SK-N-SH (cell line): ENCODE measurements at regions not wholly inside any gene's neighbourhood (a gene's known extent, or its start where the extent isn't known, plus 50 kb on each side); places are given as distances from the start of the nearest gene placed in this dataset.

Experiments
- CTCF ChIA-PET: fragments of 300-600, 350-600 bp; formaldehyde crosslinking; extraction: SDS; loops from one replicate; lab custom pipeline; 2021; lab: Yijun Ruan, JAX
- POLR2A ChIA-PET: fragments of 350-600 bp; sonication (Branson Sonifier 250); formaldehyde crosslinking; extraction: SDS; loops from one replicate; lab custom pipeline; 2020; ENCODE audit warnings: antibody characterized with exemption, inconsistent platforms; lab: Yijun Ruan, JAX
- DNase-seq: peaks from one replicate; pipeline ENCODE4 v3.0.0; 2012
- H2AFZ ChIP-seq: fragments of 200-600 bp; sonication (generic); 2 replicates; pipeline ENCODE4 v1.8.1; 2016; ENCODE audit warnings: antibody characterized with exemption, mild to moderate bottlenecking, low read depth
- H3F3A ChIP-seq: fragments of 200-600 bp; sonication (generic); replicated peaks from 2 replicates; pipeline ENCODE3; 2016; ENCODE audit warnings: antibody characterized with exemption, mild to moderate bottlenecking; ENCODE audit not compliant: insufficient read depth
- H3K27ac ChIP-seq, 2 experiments: fragments of 200-500 bp in 1 of 2; fragments of 200-600 bp in 1 of 2; sonication (Bioruptor generic) in 1 of 2; sonication (generic), shearing (Covaris generic) in 1 of 2; 2 replicates each; pipeline versions ENCODE4 v1.5.1 to v1.6.1; 2014 to 2016; ENCODE audit warnings: low read depth in 2 of 2, inconsistent platforms in 1 of 2, low read length in 1 of 2, mild to moderate bottlenecking in 1 of 2, mixed read lengths in 1 of 2
- H3K27me3 ChIP-seq: fragments of 200-600 bp; sonication (generic), shearing (Covaris generic); 2 replicates; pipeline ENCODE4 v1.6.1; 2016; ENCODE audit warnings: mixed run types; ENCODE audit not compliant: insufficient read depth
- H3K36me3 ChIP-seq, 2 experiments: fragments of 200-500 bp in 1 of 2; fragments of 200-600 bp in 1 of 2; sonication (Bioruptor generic) in 1 of 2; sonication (generic) in 1 of 2; replicated peaks in 1 of 2; 2 replicates each; pipeline versions ENCODE3 to v1.5.1; 2014 to 2016; ENCODE audit warnings: low read length in 1 of 2, mild to moderate bottlenecking in 1 of 2; ENCODE audit not compliant: insufficient read depth in 2 of 2, control insufficient read depth in 1 of 2
- H3K4me1 ChIP-seq, 2 experiments: fragments of 200-500 bp in 1 of 2; fragments of 200-600 bp in 1 of 2; sonication (Bioruptor generic) in 1 of 2; sonication (generic), shearing (Covaris generic) in 1 of 2; 2 replicates each; pipeline versions ENCODE4 v1.5.1 to v1.6.1; 2014 to 2016; ENCODE audit warnings: low read depth in 1 of 2, low read length in 1 of 2, mixed run types in 1 of 2; ENCODE audit not compliant: insufficient read depth in 2 of 2, control insufficient read depth in 1 of 2
- H3K4me2 ChIP-seq: fragments of 200-600 bp; sonication (generic), shearing (Covaris generic); 2 replicates; pipeline ENCODE4 v1.6.1; 2017; ENCODE audit warnings: mixed run types
- H3K4me3 ChIP-seq, 2 experiments: fragments of 200-500 bp in 1 of 2; fragments of 200-600 bp in 1 of 2; sonication (Bioruptor generic) in 1 of 2; sonication (generic), shearing (Covaris generic) in 1 of 2; 2 replicates each; pipeline versions ENCODE4 v1.5.1 to v1.8.1; 2014 to 2016; ENCODE audit warnings: low read depth in 2 of 2, inconsistent platforms in 1 of 2, low read length in 1 of 2, mild to moderate bottlenecking in 1 of 2, mixed read lengths in 1 of 2, moderate library complexity in 1 of 2
- H3K79me2 ChIP-seq: fragments of 200-600 bp; sonication (generic); 2 replicates; pipeline ENCODE4 v1.8.1; 2017; ENCODE audit warnings: mild to moderate bottlenecking; ENCODE audit not compliant: insufficient read depth
- H3K9ac ChIP-seq: fragments of 200-600 bp; sonication (generic); 2 replicates; pipeline ENCODE4 v1.6.1; 2017; ENCODE audit warnings: mixed run types
- H3K9me2 ChIP-seq: fragments of 200-600 bp; sonication (generic); 2 replicates; pipeline ENCODE4 v1.6.1; 2017; ENCODE audit warnings: mixed run types
- H3K9me3 ChIP-seq: fragments of 200-600 bp; sonication (generic); 2 replicates; pipeline ENCODE4 v1.6.1; 2017; ENCODE audit warnings: mixed run types, mild to moderate bottlenecking, moderate library complexity
- H4K20me1 ChIP-seq: fragments of 200-600 bp; sonication (generic); 2 replicates; pipeline ENCODE4 v1.6.1; 2017; ENCODE audit warnings: mild to moderate bottlenecking, mixed run types; ENCODE audit not compliant: insufficient read depth
- CTCF ChIP-seq: fragments of 200-600 bp; sonication (generic); IDR thresholded peaks from 2 replicates; pipeline ENCODE4 v1.6.1; 2017; ENCODE audit warnings: antibody characterized with exemption, mild to moderate bottlenecking, moderate library complexity
- EZH2phosphoT487 ChIP-seq: fragments of 200-600 bp; sonication (generic); IDR thresholded peaks from 2 replicates; pipeline ENCODE4 v1.6.1; 2017; ENCODE audit warnings: low read depth, mixed run types, mild to moderate bottlenecking, antibody characterized with exemption, moderate library complexity, borderline replicate concordance
- FOSL2 ChIP-seq: IDR thresholded peaks from 2 replicates; pipeline ENCODE4 v1.4.0; 2012; ENCODE audit warnings: low read depth, mild to moderate bottlenecking, moderate library complexity, borderline replicate concordance
- FOXM1 ChIP-seq: IDR thresholded peaks from 2 replicates; pipeline ENCODE4 v1.4.0; 2012; ENCODE audit warnings: low read depth, mild to moderate bottlenecking
- GABPA ChIP-seq: IDR thresholded peaks from 2 replicates; pipeline ENCODE4 v1.4.0; 2012; ENCODE audit warnings: low read depth, mild to moderate bottlenecking
- GATA2 ChIP-seq: sonication (generic); formaldehyde crosslinking; IDR thresholded peaks from 2 replicates; pipeline ENCODE4 v1.5.0; 2020; ENCODE audit warnings: mild to moderate bottlenecking, missing genetic modification reagents
- IRF3 ChIP-seq: fragments of 150-350 bp; IDR thresholded peaks from 2 replicates; pipeline ENCODE4 v1.6.1; 2016; ENCODE audit warnings: mild to moderate bottlenecking, low read depth, low read length
- MEF2A ChIP-seq: IDR thresholded peaks from 2 replicates; pipeline ENCODE4 v1.4.0; 2012; ENCODE audit warnings: low read depth, borderline replicate concordance
- MXI1 ChIP-seq: IDR thresholded peaks from 2 replicates; pipeline ENCODE4 v1.6.1; 2012; ENCODE audit warnings: mild to moderate bottlenecking, low read depth, low read length, improper control_type of control experiment
- NFIC ChIP-seq: IDR thresholded peaks from 2 replicates; pipeline ENCODE4 v1.4.0; 2012; ENCODE audit warnings: borderline replicate concordance
- RCOR1 ChIP-seq: fragments of 150-350 bp; IDR thresholded peaks from 2 replicates; pipeline ENCODE4 v1.6.1; 2017; ENCODE audit warnings: antibody characterized with exemption, low read length
- REST ChIP-seq: IDR thresholded peaks from 2 replicates; pipeline ENCODE4 v1.6.1; 2012; ENCODE audit warnings: mild to moderate bottlenecking, low read depth, low read length, moderate library complexity
- SIN3A ChIP-seq: IDR thresholded peaks from 2 replicates; pipeline ENCODE4 v1.6.1; 2012; ENCODE audit warnings: low read depth, mild to moderate bottlenecking, low read length, moderate library complexity, borderline replicate concordance
- SMC3 ChIP-seq: IDR thresholded peaks from 2 replicates; pipeline ENCODE4 v1.6.1; 2012; ENCODE audit warnings: low read depth, low read length, improper control_type of control experiment
- TEAD4 ChIP-seq: IDR thresholded peaks from 2 replicates; pipeline ENCODE4 v1.4.0; 2012; ENCODE audit warnings: mild to moderate bottlenecking, borderline replicate concordance; ENCODE audit not compliant: insufficient read depth
- USF2 ChIP-seq: fragments of 150-350 bp; IDR thresholded peaks from 2 replicates; pipeline ENCODE4 v1.6.1; 2017; ENCODE audit warnings: antibody characterized with exemption, low read length, low read depth, borderline replicate concordance
- WGBS: methylation state at CpG from one replicate; pipeline ENCODE4 v1.1.6; 2017; ENCODE audit warnings: low lambda C conversion rate; 5-methylcytosine and 5-hydroxymethylcytosine counted together
- TF ChIP-seq, protein P1 (sequence below): IDR thresholded peaks from 2 replicates; pipeline ENCODE4 v1.4.0; 2012; ENCODE audit warnings: low read depth, borderline replicate concordance
- TF ChIP-seq, protein P2 (sequence below): IDR thresholded peaks from 2 replicates; pipeline ENCODE4 v1.4.0; 2012; ENCODE audit warnings: low read depth

DNA sequence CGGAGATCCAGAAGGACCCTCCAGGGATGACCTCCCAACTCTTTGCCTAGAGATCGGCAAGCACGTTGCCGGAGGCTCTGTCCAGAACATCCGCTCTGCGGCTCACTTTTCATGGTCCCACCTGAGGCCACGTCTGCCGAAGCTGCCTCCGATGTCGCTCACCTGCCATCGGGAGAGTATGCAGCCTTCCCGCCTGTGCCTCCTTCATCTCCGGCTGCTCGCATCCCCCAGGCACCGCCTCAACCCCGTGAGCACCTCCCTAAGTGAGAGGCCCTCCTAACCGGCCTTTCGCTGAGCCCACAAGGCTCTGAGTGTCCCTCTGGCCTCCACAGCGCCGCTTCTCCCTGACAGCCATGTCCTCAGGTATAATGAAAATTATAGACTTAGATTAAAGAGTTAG is 275.1 kb downstream of the EFNB2 start:
- H3K9me2 ChIP-seq = no peaks in the 10 kb centered on the region
- no peaks in the 10 kb centered on the region for H3K27me3 ChIP-seq
- H3K4me1 ChIP-seq = no peaks in the 10 kb centered on the region
- H3K27ac ChIP-seq = no peak overlapping the region
- H3F3A ChIP-seq = no peaks in the 10 kb centered on the region
- no peak overlapping the region for H3K9ac ChIP-seq
- no peaks in the 10 kb centered on the region for H3K79me2 ChIP-seq
- POLR2A ChIA-PET = no interaction called here
- CTCF ChIA-PET = no interaction called here
- H3K4me2 ChIP-seq = no peak overlapping the region
- no peak for TF ChIP-seq MXI1
- TF ChIP-seq GATA2 (CRISPR knock-in tag) = no peak
- no peak for TF ChIP-seq MEF2A
- no peak for TF ChIP-seq RCOR1
- TF ChIP-seq SIN3A = no peak
- TF ChIP-seq, protein P1, sequence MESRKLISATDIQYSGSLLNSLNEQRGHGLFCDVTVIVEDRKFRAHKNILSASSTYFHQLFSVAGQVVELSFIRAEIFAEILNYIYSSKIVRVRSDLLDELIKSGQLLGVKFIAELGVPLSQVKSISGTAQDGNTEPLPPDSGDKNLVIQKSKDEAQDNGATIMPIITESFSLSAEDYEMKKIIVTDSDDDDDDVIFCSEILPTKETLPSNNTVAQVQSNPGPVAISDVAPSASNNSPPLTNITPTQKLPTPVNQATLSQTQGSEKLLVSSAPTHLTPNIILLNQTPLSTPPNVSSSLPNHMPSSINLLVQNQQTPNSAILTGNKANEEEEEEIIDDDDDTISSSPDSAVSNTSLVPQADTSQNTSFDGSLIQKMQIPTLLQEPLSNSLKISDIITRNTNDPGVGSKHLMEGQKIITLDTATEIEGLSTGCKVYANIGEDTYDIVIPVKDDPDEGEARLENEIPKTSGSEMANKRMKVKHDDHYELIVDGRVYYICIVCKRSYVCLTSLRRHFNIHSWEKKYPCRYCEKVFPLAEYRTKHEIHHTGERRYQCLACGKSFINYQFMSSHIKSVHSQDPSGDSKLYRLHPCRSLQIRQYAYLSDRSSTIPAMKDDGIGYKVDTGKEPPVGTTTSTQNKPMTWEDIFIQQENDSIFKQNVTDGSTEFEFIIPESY = no peak
- TF ChIP-seq NFIC = no peak
- no peak for TF ChIP-seq FOXM1
- TF ChIP-seq, protein P2, sequence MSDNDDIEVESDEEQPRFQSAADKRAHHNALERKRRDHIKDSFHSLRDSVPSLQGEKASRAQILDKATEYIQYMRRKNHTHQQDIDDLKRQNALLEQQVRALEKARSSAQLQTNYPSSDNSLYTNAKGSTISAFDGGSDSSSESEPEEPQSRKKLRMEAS = no peak
- no peak for TF ChIP-seq EZH2phosphoT487
- no peak overlapping the region for H2AFZ ChIP-seq
- H4K20me1 ChIP-seq = no peaks in the 10 kb centered on the region
- H3K4me3 ChIP-seq = no peak overlapping the region
- DNase-seq = no peak
- no peaks in the 10 kb centered on the region for H3K9me3 ChIP-seq
- no peaks in the 10 kb centered on the region for H3K36me3 ChIP-seq
- 85% methylated on average over 11 of the region's 20 CpGs for WGBS

DNA sequence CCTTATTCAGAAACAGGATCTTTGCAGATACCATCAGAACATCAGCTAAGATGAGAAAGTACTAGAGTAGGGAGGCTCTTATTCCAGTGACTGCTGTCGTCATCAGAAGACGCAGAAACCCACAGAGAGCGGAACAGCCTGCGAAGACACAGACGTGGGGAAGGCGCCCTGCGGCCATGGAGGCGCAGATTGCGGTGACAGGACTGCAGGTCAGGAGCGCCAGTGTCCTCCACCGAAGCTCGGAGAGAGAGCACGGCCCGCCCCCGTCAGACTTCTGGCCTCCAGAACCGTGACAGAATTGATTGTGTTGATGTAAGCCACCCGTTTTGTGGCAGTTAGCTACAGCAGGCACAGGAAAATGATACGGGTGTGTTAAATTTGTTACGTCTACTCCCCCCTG is 275.5 kb downstream of the EFNB2 start:
- Histone ChIP-seq H4K20me1 (no peaks in the 10 kb centered on the region), H3K9me3 (no peaks in the 10 kb centered on the region), H3F3A (no peaks in the 10 kb centered on the region), H3K79me2 (no peaks in the 10 kb centered on the region), H3K4me3 (no peak overlapping the region), H2AFZ (no peak overlapping the region), H3K9me2 (no peaks in the 10 kb centered on the region), H3K4me1 (no peaks in the 10 kb centered on the region), H3K27ac (no peak overlapping the region), H3K27me3 (no peaks in the 10 kb centered on the region), H3K9ac (no peak overlapping the region), H3K36me3 (no peaks in the 10 kb centered on the region), H3K4me2 (no peak overlapping the region)
- ChIA-PET CTCF (no interaction called here), POLR2A (no interaction called here)
- 87% methylated on average over 14 of the region's 19 CpGs for whole genome bisulfite sequencing
- no peak for DNase-seq
- no peak for TF ChIP-seq REST
- no peak for TF ChIP-seq RCOR1
- no peak for TF ChIP-seq FOSL2
- no peak for TF ChIP-seq GABPA
- TF ChIP-seq NFIC = no peak
- TF ChIP-seq TEAD4 = no peak
- no peak for TF ChIP-seq CTCF
- TF ChIP-seq SIN3A = no peak
- no peak for TF ChIP-seq USF2
- no peak for TF ChIP-seq SMC3
- TF ChIP-seq FOXM1 = no peak
- no peak for TF ChIP-seq IRF3
- TF ChIP-seq MXI1 = no peak
